ENCODE measurements at regions not wholly inside any gene's neighbourhood (a gene's known extent, or its start where the extent isn't known, plus 50 kb on each side); places are given as distances from the start of the nearest gene placed in this dataset.

- TF ChIP-seq CTCF (IDR thresholded peaks at IDR 0.05) (no peak), POLR2AphosphoS5 (IDR thresholded peaks at IDR 0.05) (no peak), POLR2A (IDR thresholded peaks at IDR 0.05) (no peak), EP300 (IDR thresholded peaks at IDR 0.05) (no peak)
These were observed 135.1 kb upstream of the EPB41L3 start for GRCh38 chr18:5678779-5679406.

All from upper lobe of left lung (tissue), 4 donors.